CD4-positive, alpha-beta T cell treated with Interferon alpha-2 for 1 hour (primary cell): ENCODE measurements at regions not wholly inside any gene's neighbourhood (a gene's known extent, or its start where the extent isn't known, plus 50 kb on each side); places are given as distances from the start of the nearest gene placed in this dataset.
"Not testable (repeated sequence)": the region's sequence is repeated elsewhere in the genome, so short reads cannot be mapped to it uniquely, and the experiment has no call there.

Experiments used
- DNase-seq, 2 donors: peaks; one replicate each; pipeline ENCODE4 v3.0.0-alpha.2; 2020 to 2022

DNA sequence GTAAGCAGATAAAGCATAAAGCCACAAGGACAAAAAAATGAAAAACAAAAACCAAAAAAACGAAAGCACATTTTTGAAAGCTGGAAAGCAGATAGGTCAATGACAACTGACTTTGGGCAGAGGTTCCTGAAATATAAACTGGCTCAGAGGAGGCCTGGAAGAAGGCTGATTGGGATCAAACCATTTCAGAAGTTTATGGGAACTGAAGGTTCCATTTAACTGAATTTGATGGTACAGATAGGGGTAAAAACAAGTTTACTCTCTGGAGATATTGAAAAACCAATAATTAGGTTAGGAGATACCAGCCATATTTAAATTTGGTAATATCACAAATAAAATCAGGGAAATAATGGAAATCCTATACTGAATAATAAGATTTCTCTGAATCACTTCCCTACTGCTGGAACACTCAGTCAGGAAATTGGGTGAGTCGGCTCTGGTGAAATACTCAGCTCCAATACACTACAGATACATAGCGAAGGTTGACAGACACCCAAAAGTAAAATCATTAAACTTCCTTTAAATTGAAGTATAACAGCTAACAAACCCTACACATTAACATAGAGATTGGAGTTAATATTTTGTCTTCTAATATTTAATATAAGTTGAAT lies 1584.3 kb downstream of the STIM2 start:
- no peak for DNase-seq

- DNase-seq: no peak
Observed at GRCh38 chr4:28449085-28449484, 1588.4 kb downstream of the STIM2 start.

GRCh38 chr4:28451346-28451745 lies 1590.7 kb downstream of the STIM2 start:
- no peak for DNase-seq

- no peak for DNase-seq
Observed at GRCh38 chr4:28462766-28463700, 1602.4 kb downstream of the STIM2 start.

GRCh38 chr4:28464823-28465222 lies 1604.2 kb downstream of the STIM2 start:
- DNase-seq: no peak

DNA sequence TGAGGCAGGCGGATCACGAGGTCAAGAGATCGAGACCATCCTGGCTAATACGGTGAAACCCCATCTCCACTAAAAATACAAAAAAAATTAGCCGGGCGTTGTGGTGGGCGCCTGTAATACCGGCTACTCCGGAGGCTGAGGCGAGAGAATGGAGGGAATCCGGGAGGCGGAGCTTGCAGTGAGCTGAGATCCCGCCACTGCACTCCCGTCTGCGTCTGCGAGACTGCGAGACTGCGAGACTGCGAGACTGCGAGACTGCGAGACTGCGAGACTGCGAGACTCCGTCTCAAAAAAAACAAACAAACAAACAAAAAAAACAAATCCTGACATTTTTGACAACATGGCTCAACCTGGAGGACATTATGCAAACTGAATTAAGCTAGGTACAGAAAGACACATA lies 1606.2 kb downstream of the STIM2 start:
- not testable (repeated sequence) for DNase-seq

DNA sequence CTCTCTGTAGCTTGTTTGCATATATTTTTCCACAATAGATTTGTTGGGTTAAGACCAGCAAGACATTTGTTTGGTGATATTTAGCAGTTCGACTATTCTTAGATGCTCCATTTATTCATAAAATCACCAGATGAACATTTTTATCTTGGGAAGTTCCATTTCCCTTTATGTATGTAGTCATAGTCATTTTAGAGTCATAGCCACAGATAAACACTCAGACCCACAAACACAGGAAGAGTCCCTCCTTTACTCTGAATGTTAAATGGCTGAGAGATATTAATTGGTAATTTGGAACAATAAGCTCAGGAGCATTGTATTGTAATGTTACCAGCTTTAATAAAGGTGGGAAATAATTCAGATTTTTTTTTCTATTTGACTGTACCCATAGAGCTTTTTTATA lies 1608.7 kb downstream of the STIM2 start:
- DNase-seq: no peak

DNA sequence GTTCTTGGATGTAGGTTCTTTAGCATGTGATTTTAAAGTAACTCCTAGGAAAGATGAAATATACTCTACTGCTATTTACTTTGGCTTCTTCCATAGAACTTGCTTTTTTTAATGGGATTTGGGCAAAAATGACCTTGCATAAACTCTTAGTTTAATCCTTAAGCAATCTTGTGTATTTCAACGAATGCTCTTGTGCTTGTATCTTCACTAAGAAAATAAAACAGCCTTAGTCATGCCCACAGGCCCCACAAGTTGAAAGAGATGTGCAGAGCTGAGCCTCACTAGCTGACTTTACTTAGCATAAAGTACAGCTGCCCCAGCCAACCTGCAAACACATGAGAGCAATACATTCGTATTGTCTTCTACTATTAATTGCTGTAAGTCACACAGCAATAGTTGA lies 1609.2 kb downstream of the STIM2 start:
- no peak for DNase-seq

- no peak for DNase-seq
Observed at GRCh38 chr4:28475381-28475780, 1614.7 kb downstream of the STIM2 start.

DNA sequence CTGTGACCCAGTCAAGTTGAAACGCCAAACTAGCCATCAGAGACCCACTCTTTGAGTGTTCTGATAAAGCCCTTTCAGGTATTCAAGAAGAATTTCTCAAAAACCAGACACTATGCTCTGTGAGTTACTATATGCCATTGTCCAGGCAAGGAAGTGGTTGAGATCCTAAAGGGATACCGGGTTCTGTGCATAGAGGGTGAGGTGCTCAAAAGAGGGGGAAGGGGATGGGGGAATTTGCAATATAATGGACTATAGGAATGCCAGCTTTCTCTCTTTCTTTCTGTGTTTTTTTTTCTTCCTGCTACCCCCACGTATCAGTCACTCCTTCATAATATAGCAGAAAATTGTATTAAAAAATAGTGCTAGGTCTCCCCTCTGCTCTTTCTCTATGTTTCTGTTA lies 1619.0 kb downstream of the STIM2 start:
- no peak for DNase-seq

DNA sequence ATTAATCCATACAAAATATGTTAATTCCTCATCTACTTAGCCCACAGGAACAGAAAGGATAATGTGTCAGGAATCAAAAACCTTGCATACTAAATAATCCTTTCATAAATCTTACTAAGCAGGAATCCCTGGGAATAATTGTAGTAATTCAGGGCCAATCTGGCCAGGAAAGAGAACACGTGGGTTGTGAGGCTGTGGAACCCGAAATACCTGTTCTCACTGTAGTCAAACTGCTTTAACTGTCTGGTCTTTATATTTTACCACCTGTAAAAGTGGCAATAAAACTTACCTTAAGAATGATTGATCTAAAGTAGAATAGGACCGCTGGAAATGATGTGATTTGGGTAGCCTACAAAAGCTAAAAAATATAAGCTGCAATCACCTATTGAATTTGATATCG lies 1620.9 kb downstream of the STIM2 start:
- DNase-seq: no peak

- DNase-seq: no peak
Observed at GRCh38 chr4:28482580-28483270, 1622.1 kb downstream of the STIM2 start.

- DNase-seq: no peak
Observed at GRCh38 chr4:28488021-28488420, 1627.4 kb downstream of the STIM2 start.

DNA sequence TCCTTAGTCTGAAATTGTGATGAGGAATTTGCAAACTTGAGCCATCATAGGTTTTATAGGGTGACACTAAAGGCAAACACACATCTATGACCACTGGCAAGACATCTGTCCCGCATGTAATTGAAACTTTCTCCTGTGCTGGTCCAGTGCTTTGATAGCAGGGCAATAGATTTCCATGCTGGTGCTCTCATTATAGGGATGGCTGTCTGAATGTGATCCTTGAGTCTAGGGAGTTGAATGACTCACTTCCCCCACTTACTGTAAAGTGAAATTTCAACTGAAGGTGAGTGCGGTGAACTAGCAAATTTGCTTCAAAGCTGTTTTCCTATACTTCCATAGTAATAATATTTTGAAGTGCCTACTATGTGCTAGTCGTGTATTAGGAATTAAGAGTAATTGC lies 1630.0 kb downstream of the STIM2 start:
- no peak for DNase-seq

DNA sequence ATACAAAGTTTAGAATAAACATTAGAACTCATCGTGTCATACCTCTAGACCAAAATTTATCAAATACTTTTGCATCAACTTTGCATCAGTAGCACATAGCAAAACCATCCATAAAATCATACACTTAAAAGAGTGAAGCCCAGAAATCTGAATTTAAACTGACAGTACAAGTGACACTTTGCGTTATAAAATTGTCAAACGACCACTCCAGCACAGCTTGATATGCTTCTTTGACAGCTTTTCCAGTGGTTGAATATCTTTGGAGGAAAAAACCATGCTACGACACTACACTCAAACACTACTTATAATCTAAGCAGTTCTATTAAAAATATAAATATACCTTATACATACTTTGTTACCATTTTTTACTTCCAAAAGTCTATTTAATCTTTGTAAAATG lies 1644.4 kb downstream of the STIM2 start:
- DNase-seq: no peak

GRCh38 chr4:28508636-28509035 lies 1648.0 kb downstream of the STIM2 start:
- DNase-seq: no peak

- DNase-seq: not testable (repeated sequence)
Observed at GRCh38 chr4:28514766-28515165, 1654.1 kb downstream of the STIM2 start.

DNA sequence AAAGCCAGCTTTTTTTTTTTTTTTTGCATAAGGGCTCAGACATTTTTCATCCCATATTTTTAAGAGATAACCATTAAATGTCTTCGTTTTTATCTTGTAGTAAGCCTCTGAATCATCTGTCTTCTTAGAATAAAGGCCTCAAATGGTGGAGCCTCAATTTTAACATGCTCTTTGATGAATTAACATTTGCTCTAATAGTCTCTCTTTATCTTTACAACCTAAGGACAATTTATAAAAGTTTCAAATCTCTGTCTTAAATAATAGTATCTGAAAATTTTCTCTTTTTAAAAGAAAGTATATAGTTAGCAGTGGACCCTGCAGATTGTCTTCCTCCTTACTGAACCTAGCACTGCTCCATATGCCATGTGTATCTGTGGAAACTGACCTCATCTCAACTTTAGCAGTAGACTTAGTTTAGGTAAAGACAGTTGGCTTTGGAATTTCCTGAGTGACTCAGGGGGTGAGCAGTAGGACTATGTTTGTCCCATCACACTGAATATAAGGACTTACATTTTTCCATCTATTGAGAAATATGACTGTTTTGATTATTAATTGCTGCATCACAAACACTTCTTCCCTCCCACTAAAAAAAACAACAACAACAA lies 1658.0 kb downstream of the STIM2 start:
- DNase-seq: no peak

DNA sequence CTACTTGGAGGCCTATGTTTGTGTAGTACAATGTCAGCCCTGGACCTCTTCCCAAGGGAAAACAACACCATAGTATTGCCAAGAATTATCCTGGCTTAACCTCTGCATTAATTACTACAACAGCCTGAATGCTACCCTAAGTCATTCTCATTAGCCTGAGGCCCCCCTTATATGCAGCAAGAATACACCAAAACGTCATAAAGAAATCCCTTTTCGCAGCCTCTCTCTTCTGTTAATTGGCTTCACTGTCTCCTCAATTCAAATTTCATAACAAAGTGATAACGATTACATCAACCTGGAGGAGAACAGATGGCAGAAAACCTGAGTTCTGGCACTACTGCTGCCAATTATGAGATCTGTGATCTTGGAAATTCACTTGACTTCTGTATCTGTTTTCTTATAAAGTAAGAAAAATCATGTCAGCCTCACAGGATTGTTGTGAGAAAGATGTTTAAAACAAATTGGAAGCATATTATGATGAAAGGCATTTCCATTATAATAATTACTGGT lies 1663.1 kb downstream of the STIM2 start:
- DNase-seq: no peak

- DNase-seq: no peak
Observed at GRCh38 chr4:28536124-28536523, 1675.5 kb downstream of the STIM2 start.

DNA sequence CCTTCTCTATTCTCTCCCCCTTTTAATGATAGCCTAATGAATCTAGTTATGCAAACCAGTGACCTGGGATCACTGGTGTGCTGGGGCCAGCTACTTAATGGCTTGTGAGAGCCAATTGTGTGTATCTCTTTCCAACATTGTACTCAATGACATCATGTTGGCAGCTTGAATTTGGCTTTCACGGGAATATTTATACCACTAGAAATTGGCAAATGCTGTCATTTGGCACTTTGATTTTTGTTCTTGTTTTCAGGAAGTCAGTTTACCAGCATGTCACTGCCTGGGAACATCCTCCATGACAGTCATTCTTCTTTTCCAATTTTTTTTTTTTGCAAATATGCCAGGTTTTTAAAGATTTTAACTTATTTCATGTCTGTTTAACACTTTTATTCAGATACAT lies 1685.3 kb downstream of the STIM2 start:
- no peak for DNase-seq

GRCh38 chr4:28548136-28548535 lies 1687.5 kb downstream of the STIM2 start:
- no peak for DNase-seq

- DNase-seq: no peak
Observed at GRCh38 chr4:28548594-28548993, 1688.0 kb downstream of the STIM2 start.
